ENCODE measurements at regions not wholly inside any gene's neighbourhood (a gene's known extent, or its start where the extent isn't known, plus 50 kb on each side); places are given as distances from the start of the nearest gene placed in this dataset.

DNA sequence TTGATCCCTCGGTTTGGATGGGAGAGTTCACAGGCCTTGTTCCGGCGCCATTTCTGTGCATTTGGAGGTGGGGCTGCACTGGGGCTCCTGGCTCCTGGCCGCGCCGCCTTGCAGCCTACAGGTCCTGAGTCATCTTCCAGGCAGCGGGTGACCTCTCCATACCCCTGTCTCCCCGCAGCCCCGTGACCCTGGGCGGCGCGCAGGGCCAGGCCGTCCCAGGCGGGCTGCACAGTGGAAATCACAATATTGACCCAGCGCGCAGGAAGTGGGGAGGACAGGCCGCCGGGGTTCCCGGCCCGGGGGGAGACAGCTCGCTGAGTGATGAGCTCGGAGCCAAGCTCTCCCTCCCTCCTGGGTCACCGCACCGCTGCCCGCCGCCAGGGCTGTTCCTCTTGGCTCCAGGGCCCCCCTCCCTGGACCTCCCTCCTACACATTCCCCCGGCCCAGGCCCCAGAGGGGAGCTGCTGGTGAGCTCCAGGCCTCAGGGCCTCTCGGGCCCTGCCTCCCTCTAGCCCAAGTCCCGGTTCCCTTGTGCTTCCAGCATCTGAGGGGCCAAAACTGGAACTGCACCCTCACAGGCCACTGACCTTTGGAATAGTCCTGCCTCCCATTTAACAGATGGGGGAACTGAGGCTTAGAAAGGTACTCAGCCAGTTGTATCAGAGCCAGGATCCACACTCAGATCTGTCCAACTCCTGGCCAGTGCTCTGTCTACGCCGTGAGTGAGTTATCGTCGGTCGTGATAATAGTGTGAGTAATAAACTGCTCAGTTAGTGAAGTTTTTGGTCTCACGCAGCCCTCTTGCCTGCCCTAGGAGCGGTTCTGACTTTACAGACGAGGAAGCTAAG, 142.9 kb upstream of the WNT4 start:
- DNase-seq (ENCODE audit: low read depth, low spot score): no peak

DNA sequence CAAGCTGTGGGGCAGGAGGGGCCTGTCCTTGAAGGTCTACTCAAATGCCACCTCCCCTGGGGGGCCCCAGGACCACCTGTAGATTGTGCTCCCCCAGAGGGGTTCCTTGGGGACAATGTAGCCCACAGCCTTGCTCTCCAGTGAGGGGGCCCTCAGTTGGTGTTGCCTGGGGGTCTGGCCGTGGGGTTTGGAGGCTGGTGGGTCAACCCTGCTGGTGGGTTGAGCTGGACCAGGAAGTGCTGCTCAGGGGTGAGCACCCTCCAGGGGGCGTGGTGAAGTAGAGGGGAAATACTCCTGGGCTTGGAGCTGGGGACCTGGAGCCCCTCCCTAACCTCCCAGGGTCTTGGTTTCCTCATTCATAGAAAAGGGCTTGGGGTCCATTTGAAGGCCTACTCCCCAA, 143.6 kb upstream of the WNT4 start:
- DNase-seq (ENCODE audit: low read depth, low spot score): no peak

DNA sequence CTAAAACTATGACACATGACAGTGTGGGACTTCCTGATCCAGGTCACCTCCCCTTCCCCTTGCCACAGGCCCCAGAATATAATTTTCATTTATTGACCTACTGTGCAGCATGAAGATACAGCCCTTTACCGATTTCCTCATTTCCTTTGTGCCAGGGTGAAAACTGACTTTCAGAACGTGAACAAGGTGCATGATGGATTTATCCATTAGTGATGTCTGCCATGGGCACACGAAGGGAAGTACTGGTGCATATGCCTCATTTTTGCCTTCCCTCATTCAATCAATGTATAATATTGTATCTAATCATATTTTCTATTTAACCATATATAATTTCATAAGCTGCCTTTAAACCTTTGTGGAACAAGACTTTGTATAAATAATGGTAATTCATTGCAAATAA, 144.4 kb upstream of the WNT4 start:
- no peak for DNase-seq (ENCODE audit: low read depth, low spot score)

DNA sequence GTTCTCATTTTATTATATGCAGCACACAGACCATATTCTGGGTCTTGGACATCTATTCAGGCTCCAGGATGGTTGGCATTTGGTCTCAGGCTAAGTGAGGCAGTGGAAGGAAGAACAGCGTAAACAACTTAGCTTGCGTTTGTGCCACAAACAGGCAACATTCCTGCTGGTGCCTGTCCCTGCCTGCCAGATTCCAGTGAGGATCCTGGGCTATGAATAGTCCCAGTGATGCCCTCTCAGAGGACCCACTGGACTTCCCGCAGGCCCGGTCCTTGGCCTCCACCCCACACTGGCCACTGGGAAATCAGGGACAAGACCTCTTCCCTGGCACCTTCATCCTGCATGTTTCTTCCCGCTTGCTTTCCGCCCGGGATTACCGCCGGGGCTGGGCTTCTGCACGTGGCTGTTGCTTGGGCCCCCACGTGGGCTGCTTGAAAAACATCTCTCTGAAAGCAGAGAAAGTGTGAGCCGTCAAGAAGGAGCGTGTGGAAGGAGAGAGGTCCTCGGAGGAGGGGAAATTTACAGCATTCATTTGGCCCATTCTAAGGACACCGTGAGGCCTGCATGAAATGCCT, 145.1 kb upstream of the WNT4 start:
- DNase-seq (ENCODE audit: low read depth, low spot score): no peak

DNA sequence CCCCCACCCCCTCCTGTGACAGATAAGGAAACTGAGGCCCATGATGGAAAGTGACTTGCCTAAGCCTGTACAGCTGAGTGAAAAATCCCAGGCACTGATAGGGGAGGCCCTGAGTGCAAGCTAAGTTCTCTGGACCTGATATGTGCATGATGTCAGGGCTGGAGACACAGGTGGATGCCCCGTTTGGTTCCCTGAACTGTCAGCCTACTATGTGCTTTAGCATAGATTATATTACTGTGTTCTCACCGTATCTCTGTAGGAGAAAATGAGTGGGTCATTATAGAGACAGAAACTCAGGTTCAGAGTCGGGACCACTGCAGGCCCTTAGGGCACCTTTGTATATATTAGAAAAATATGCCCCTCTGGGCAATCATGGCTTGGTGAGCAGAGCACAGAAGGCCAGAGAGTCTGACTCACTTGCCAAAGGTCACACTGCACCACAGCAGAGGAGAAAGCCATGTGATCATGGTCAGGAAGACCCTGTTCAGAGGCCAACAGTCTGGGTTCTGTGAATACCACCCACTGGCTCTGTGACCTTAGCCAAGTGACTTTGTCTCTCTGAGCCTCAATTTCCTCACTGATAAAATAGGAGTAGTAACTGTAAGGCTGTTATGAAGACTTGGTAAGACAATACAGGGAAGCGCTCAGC, 145.8 kb upstream of the WNT4 start:
- DNase-seq (ENCODE audit: low read depth, low spot score): no peak

- DNase-seq (ENCODE audit: low read depth, low spot score): no peak
These were observed 146.6 kb upstream of the WNT4 start for GRCh38 chr1:22289307-22289995.

- DNase-seq (ENCODE audit: low read depth, low spot score): no peak
These were observed 147.3 kb upstream of the WNT4 start for GRCh38 chr1:22290157-22290556.

GRCh38 chr1:22290611-22291010, 147.7 kb upstream of the WNT4 start:
- DNase-seq (ENCODE audit: low read depth, low spot score): no peak

GRCh38 chr1:22291057-22291456, 148.2 kb upstream of the WNT4 start:
- DNase-seq (ENCODE audit: low read depth, low spot score): no peak

DNA sequence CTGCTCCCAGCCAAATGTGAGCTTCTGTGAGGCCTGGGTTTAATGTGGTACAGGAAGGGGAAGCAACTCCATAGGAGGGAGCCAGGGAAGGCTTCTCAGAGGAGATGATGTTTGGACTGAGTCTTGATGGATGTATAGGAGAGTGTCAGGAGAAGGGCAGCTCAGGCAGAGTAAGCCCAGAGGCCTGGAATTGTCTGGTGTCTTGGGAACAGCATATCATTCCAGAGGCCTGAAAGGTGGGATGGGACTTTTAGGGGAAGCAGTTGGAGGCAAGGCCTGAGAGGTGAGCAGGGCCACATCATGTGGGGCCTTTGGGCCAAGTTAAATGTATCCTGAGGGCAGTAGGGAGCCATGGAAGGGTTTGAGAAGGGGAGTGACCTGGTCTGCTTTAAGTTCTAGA, 148.6 kb upstream of the WNT4 start:
- no peak for DNase-seq (ENCODE audit: low read depth, low spot score)

DNA sequence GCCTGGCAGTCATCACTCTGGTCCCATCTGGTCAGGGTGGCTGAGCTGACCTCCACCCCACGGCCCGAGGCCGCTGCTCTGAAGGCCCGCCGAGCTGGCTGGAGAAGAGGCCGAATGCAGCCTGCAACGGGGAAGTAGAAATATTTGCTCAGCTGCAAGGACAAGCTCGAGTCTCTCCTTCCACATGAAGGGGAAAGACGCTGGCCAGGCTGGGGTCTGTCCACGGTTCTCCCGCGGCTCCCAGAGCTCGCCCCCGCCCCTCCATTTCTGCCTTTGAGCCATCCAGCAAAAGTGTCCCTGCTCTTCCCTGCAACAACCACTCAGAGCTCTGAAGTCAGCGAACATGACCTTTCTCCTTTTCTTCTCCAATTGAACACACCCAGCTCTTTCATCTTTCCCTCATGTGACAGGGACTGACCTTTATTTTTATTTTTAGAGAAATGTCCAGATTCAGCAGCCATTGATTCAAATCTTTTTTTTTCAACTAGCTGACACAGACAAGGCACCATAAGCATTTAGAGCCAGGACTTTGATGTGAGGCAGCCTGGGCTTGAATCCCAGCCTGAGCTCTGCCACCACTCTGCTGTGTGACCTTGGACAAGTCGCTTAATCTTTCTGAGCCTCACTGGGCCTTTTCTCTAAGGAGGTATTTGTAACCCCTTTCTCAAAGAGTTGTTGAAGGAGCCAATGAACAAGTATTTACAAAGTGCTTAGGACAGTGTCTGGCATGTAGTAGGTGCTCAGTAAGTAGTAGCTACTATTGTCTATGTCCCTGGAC, 149.3 kb upstream of the WNT4 start:
- DNase-seq (ENCODE audit: low read depth, low spot score): no peak

DNA sequence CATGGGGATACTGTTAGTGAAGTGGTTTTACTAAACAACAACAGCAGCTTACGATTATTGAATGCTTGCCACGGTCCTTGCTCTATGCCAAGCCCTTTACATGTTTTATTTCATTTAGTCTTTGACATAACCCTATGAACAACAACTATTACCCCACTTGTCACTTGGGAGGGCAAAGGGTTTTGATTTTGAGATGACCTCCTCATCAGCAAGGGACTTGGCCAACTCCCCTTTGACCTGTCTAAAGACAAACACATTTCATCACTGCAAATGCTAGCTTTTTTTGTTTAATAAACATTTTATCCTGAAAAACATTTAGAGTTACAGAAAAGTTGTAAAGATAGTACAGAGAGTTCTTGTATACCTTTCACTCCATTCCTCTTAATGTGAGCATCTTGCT, 152.5 kb upstream of the WNT4 start:
- no peak for DNase-seq (ENCODE audit: low read depth, low spot score)

GRCh38 chr1:22295856-22296255, 153.0 kb upstream of the WNT4 start:
- DNase-seq (ENCODE audit: low read depth, low spot score): no peak

DNA sequence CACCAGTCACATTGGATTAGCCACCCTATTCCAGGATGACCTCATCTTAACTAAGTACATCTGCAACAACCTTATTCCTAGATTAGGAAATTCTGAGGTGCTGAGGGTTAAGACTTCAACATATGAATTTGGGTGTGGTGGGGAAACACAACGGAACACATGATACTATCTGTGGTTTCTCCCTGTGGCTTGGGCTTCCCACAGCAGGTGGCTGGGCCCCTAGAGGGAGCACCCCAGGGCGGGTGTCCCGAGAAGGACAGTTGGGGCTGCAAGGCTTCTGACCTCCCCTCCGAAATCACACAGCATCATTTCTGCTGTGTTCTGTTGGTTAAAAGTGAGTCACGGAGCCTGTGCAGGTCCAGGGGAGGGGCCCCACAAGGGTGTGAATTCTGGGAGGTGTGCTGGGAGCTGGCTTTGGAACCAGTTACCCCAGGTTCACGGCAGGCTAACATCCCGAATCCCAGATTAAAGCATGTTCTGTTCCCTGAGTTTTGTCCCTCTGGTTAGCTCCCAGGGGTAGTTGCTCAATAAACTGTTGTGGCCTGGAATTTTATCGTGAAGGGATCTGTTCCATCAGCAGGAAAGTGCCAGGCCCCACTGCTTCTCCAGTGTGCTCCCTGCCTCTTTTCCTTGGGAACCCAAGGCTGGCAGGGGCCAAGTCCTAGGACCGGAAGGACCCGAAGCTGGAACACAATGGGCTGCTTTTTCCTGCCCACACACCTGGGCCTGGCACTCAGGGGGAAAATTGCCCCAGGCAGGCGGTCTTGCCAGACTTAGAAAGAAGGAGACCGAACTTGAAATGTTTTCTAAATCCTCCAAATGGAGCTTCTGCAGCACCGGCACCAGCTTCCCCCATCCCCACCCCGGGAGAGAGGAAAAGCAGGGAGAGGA, 154.0 kb upstream of the WNT4 start:
- no peak for DNase-seq (ENCODE audit: low read depth, low spot score)

DNA sequence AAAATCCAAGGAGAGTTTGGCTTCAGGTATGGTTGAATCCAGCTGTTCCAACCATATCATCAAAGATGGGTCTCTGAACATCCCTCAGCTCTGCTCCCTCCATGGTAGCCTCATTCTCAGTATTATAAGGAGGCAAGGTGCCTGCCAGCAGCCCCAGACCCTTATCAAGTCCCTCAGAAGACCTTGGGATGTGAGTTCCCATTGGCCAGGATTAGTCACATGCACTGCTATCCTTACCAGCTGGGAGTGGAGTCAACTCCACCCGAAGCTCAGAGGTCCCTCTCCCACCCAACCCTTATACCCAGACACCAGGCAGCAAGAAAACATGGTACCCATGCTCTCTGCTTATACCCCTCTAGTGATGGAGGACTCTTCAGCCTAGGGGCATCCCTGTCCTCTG, 153.7 kb upstream of the ZBTB40 start:
- DNase-seq (ENCODE audit: low read depth, low spot score): no peak

- no peak for DNase-seq (ENCODE audit: low read depth, low spot score)
These were observed 147.8 kb upstream of the ZBTB40 start for GRCh38 chr1:22303816-22304215.

DNA sequence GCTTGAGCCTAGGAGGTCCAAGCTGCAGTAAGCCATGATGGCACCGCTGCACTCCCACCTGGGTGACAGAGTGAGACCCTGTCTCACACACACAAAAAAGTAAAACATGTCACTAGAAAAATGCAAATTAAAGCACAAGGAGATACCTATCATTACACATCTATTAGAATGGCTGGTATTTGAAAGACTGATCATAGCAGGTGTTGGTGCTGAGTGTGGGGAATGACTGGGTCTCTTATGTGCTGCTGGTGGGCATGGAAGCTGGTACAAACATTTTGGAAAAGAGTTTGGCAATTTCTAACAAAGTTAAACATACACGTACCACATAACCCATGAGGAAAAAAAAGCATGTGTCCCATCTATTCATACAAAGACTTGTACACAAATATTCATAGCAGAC, 142.1 kb upstream of the ZBTB40 start:
- no peak for DNase-seq (ENCODE audit: low read depth, low spot score)

GRCh38 chr1:22311461-22311860, 140.2 kb upstream of the ZBTB40 start:
- no peak for DNase-seq (ENCODE audit: low read depth, low spot score)

DNA sequence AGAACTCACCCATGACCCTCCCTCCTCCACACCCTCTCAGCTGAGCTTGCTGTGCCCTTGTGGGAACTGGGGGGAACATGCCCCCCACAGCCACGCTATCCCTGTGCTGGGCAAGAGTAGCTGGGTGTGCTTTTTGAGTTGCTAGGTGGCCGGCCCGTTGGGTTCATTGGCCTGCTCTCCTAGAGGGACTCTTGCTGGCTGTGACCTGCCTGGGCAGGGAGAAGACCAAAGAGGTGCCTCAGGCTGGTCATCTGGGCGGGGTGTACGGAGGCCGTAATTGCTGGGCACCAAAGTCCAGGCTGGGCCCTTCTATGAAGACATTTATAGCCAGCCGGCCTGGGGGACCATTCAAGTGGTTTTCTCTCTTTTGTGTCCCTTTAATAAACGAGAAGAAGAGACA, 138.3 kb upstream of the ZBTB40 start:
- no peak for DNase-seq (ENCODE audit: low read depth, low spot score)

DNA sequence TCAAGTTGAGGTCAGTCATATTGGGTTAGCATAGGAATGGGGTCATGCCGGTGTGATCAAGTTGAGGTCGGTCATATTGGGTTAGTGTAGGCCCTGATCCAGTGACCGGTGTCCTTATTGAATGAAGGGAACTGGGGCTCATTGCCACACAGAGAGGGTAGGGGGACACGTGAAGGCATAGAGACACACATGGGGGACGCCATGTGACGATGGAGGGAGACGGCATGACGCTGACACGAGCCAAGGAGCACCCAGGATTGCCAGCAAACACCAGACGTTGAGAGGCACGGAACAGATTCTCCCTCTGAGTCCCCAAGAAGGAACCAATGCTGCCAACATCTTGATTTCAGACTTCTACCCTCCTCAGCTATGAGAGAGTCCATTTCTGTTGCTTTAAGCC, 136.9 kb upstream of the ZBTB40 start:
- no peak for DNase-seq (ENCODE audit: low read depth, low spot score)

All from astrocyte of the hippocampus (primary cell).